ENCODE measurements at regions not wholly inside any gene's neighbourhood (a gene's known extent, or its start where the extent isn't known, plus 50 kb on each side); places are given as distances from the start of the nearest gene placed in this dataset.
"Not testable (repeated sequence)": the region's sequence is repeated elsewhere in the genome, so short reads cannot be mapped to it uniquely, and the experiment has no call there.

DNA sequence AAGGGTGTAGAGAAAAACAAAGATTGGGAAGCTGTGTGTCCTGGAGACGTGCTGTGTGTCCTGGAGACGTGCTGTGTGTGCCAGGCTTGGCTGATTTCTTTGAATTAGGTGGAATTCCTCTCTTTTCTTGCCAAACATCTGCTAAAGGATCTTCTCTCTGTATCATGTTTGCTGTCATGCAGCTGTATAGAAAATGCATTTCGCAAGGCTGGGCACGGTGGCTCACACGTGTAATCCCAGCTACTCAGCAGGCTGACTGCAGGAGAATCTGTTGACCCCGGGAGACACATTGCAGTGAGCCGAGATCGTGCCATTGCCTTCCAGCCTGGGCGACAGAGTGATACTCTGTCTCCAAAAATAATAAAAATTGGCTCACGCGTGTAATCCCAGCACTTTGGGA lies 187.0 kb downstream of the CRLF2 start:
- CTCF ChIA-PET, result no interaction called here
- Mint-ChIP-seq H3K4me1 (peaks cover 26% of the 10 kb centered on the region), H3K27me3 (peaks cover 18% of the 10 kb centered on the region), H3K27ac (no peak overlapping the region), H3K9me3 (peaks cover 4% of the 10 kb centered on the region), H3K4me3 (no peak overlapping the region), H3K36me3 (no peaks in the 10 kb centered on the region)
- no peak for DNase-seq

DNA sequence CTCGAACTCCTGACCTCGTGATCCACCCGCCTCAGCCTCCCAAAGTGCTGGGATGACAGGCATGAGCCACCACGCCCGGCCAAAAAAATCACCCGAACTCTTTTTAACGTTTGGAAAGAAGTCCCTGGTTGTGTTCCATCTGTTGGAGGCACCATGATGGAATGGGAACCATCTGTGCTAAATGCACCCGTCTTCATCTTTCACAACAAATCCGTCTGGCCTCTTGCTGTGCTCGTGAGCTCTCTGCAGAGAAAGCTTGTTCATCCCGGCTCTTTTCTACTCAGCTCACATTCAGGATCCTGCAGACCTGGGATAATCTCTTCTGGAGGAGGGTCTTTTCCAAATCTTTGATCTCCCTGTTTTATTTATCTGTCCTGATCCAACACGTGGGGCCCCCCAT lies 188.8 kb downstream of the CRLF2 start:
- Mint-ChIP-seq H3K36me3 (no peaks in the 10 kb centered on the region), H3K27me3 (peaks cover 18% of the 10 kb centered on the region), H3K27ac (no peak overlapping the region), H3K4me3 (no peak overlapping the region), H3K9me3 (peaks cover 4% of the 10 kb centered on the region), H3K4me1 (peaks cover 26% of the 10 kb centered on the region)
- DNase-seq, result no peak
- CTCF ChIA-PET, result no interaction called here

DNA sequence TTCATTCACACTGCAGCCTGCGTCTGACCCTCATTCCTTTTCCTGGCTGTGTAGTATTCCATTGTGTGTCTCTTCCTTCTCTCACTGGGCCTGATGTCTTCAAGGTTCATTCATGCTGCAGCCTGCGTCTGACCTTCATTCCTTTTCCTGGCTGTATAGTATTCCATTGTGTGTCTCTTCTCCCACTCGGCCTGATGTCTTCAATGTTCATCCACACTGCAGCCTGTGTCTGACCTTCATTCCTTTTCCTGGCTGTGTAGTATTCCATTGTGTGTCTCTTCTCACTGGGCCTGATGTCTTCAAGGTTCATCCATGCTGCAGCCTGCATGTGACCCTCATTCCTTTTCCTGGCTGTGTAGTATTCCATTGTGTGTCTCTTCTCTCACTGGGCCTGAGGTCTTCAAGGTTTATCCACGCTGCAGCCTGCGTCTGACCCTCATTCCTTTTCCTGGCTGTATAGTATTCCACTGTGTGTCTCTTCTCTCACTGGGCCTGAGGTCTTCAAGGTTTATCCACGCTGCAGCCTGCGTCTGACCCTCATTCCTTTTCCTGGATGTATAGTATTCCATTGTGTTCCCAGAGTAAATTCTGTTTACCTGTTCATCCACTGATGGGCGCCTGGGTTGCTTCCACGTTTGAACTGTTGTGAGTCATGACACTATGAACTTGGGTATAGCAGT lies 191.0 kb downstream of the CRLF2 start:
- H3K27me3 Mint-ChIP-seq, H3K36me3 Mint-ChIP-seq, H3K9me3 Mint-ChIP-seq, H3K4me3 Mint-ChIP-seq, DNase-seq, H3K27ac Mint-ChIP-seq, CTCF ChIA-PET: not testable (repeated sequence)
- H3K4me1 Mint-ChIP-seq, result peaks cover 10% of the 10 kb centered on the region

DNA sequence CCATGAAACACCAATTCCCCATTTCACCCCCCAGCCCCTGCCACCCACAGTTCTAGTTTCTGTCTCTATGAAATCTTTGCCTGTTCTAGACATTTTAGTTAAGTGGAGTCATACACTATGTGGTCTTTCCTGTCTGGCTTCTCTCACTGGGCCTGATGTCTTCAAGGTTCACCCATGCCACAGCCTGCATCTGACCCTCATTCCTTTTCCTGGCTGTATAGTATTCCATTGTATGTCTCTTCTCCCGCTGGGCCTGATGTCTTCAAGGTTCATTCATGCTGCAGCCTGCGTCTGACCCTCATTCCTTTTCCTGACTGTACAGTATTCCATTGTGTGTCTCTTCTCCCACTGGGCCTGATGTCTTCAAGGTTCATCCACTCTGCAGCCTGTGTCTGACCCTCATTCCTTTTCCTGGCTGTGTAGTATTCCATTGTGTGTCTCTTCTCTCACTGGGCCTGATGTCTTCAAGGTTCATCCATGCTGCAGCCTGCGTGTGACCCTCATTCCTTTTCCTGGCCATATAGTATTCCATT lies 191.7 kb downstream of the CRLF2 start:
- no peak overlapping the region for H3K27ac Mint-ChIP-seq

DNA sequence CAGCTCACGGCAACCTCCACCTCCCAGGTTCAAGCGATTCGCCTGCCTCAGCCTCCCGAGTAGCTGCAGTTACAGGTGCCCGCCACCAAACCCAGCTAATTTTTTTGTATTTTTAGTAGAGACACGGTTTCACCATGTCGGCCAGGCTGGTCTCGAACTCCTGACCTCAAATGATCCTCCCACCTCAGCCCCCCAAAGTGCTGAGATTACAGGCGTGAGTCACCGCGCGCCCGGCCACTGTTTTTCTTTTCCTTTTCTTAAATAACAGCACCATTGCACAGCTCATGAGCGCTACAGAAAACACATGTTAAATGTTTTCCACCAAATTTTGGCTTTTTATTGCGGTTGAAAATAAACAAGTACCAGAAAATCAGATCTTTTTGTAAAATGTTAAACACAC lies 195.5 kb downstream of the CRLF2 start:
- CTCF ChIA-PET, DNase-seq, H3K27me3 Mint-ChIP-seq, H3K4me1 Mint-ChIP-seq, H3K27ac Mint-ChIP-seq, H3K4me3 Mint-ChIP-seq, H3K36me3 Mint-ChIP-seq, H3K9me3 Mint-ChIP-seq: not testable (repeated sequence)

More for the DNA sequence above, 191.7 kb downstream of the CRLF2 start:
- H3K27me3 Mint-ChIP-seq, result peaks cover 4% of the 10 kb centered on the region
- H3K4me3 Mint-ChIP-seq, result no peak overlapping the region
- H3K36me3 Mint-ChIP-seq, result no peaks in the 10 kb centered on the region
- DNase-seq, result no peak
- CTCF ChIA-PET, result no interaction called here
- H3K4me1 Mint-ChIP-seq, result peaks cover 5% of the 10 kb centered on the region
- peaks cover 4% of the 10 kb centered on the region for H3K9me3 Mint-ChIP-seq

DNA sequence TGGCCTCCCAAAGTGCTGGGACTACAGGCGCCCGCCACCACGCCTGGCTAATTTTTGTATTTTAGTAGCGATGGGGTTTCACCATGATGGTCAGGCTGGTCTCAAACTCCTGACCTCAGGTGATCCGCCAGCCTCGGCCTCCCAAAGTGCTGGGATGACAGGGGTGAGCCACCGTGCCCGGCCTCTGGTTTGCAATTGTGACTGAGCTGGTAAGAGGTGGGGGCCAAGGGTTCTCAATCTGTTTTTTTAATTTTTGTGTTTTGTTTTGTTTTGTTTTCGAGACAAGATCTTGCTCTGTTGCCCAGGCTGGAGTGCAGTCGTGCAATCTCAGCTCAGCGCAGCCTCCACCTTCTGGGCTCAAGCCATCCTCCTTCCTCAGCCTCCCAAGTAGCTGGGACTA lies 196.2 kb downstream of the CRLF2 start:
- CTCF ChIA-PET, H3K27me3 Mint-ChIP-seq, H3K4me1 Mint-ChIP-seq, H3K27ac Mint-ChIP-seq, H3K4me3 Mint-ChIP-seq, H3K9me3 Mint-ChIP-seq, DNase-seq, H3K36me3 Mint-ChIP-seq: not testable (repeated sequence)

DNA sequence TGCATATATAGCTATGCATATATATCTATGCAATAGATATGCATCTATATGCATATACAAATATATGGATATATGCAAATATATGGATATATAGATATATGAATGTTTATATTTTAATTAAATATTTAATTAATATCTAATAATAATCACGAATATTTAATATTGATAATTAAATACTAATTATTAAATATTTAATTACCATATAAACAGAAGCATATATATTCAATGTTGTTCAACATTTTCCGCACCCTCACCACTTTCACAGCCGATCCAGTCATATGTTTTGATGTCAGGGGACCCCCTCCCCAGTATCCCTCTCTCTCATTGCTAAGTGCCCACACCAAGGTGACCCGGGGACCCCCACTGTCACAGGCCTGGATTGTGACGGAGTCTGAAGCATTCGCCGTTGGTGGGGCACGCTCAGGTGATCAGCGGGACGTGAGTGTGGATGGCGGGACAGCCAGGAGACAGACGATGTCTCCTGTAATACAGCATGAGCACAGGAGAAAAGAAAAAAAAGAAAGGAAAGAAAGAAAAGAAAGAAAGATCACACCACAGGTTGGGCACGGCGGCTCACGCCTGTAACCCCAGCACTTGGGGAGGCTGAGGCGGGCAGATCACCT lies 199.7 kb downstream of the CRLF2 start:
- Mint-ChIP-seq H3K27ac (peak overlapping the region; percentile 58), H3K4me1 (no peaks in the 10 kb centered on the region), H3K36me3 (no peaks in the 10 kb centered on the region), H3K9me3 (peaks cover 2% of the 10 kb centered on the region), H3K27me3 (no peaks in the 10 kb centered on the region), H3K4me3 (no peak overlapping the region)
- CTCF ChIA-PET, result no interaction called here
- DNase-seq, result peak; percentile 32

DNA sequence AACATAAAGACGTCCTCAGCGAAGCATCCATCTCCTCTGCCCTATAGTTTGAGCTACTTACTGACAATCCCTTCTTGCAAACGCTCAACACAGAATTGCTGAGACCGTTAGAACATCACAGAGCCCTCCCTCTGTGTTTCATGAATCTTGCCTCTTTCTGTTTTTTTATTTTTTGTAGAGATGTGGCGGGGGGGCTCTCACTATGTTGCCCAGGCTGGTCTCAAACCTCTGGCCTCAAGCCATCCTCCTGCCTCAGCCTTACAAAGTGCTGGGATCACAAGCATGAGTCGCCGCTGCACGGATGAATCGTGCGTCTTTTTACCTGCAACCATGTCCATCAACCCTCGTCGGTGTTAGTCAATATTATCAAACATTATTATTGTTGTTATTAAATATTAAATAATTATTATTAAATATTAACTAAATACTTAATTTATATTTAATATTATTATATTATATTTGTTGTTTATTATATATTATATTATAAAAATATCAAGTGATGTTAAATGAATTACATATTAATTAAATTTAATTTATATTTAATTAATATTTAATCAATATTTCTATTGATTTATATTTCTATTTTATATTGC lies 200.7 kb downstream of the CRLF2 start:
- H3K4me1 Mint-ChIP-seq, result no peaks in the 10 kb centered on the region
- CTCF ChIA-PET, result no interaction called here
- no peaks in the 10 kb centered on the region for H3K36me3 Mint-ChIP-seq
- H3K9me3 Mint-ChIP-seq, result peaks cover 2% of the 10 kb centered on the region
- peak; percentile 27 for DNase-seq
- H3K4me3 Mint-ChIP-seq, result no peak overlapping the region
- H3K27ac Mint-ChIP-seq, result no peak overlapping the region
- H3K27me3 Mint-ChIP-seq, result no peaks in the 10 kb centered on the region

DNA sequence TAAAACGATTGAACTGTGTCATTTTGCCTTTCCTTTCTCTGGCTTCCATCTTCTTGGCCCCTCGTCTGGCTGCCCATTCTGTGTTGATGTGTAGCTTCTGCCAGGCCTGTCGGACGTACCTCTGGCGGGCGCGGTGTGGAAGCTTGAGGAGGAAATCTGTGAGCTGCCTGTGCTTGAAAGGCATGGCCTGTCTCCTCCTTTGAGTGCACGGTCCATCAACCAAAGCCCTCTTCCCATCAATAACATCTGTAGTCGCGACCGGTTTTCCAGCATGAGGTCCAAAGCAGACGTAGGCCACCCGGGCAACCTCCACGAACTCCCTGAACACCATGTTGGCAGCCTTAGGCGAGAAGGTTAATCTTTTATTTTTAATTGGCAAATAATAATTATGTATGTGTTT lies 202.7 kb downstream of the CRLF2 start:
- Mint-ChIP-seq H3K4me3 (no peak overlapping the region), H3K27ac (no peak overlapping the region), H3K36me3 (no peaks in the 10 kb centered on the region), H3K27me3 (no peaks in the 10 kb centered on the region), H3K4me1 (no peaks in the 10 kb centered on the region), H3K9me3 (peaks cover 2% of the 10 kb centered on the region)
- CTCF ChIA-PET, result no interaction called here
- DNase-seq, result no peak

DNA sequence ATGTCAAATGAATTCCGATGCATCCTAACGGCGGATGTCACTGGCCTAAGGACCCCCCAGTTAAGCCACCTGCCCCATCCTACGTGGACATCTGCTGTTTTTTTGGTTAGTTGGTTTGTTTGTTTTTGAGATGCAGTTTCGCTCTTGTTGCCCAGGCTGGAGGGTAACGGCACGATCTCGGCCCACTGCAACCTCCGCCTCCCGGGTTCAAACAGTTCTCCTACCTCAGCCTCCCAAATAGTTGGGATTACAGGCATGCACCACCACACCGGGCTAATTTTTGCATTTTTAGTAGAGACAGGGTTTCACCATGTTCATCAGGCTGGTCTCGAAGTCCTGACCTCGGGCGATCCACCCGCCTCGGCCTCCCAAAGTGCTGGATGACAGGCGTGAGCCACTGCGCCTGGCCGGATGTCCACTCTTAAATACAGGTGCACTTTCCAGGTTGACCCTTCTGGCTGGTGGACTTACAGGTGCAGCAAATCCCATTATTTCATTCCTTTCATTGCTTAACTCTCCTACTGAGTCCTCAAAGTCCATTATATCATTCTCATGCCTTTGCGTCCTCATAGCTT lies 206.2 kb downstream of the CRLF2 start:
- DNase-seq, result no peak
- H3K4me1 Mint-ChIP-seq, result no peaks in the 10 kb centered on the region
- no peaks in the 10 kb centered on the region for H3K9me3 Mint-ChIP-seq
- no peaks in the 10 kb centered on the region for H3K27me3 Mint-ChIP-seq
- H3K27ac Mint-ChIP-seq, result no peak overlapping the region
- no peak overlapping the region for H3K4me3 Mint-ChIP-seq
- CTCF ChIA-PET, result no interaction called here
- no peaks in the 10 kb centered on the region for H3K36me3 Mint-ChIP-seq

DNA sequence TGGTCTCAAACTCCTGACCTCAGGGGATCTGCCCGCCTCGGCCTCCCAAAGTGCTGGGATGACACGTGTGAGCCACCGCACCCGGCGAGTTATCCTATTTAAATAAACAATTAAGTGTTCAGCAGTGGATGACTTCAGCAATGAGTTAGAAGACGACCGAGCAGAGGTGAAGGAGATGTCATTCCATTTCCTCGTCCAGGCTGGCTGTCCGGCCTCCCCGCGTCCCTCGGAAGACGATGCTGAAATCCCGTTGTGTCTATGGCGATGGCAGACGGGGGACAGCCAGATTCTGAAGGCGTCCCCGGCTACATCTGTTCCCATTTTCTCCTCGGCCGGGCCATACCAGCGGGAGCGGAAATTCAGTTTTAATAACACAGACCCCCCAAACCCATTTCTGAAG lies 209.8 kb downstream of the CRLF2 start:
- no peak overlapping the region for H3K4me3 Mint-ChIP-seq
- CTCF ChIA-PET, result no interaction called here
- H3K27me3 Mint-ChIP-seq, result no peaks in the 10 kb centered on the region
- DNase-seq, result no peak
- no peaks in the 10 kb centered on the region for H3K4me1 Mint-ChIP-seq
- H3K36me3 Mint-ChIP-seq, result no peaks in the 10 kb centered on the region
- H3K27ac Mint-ChIP-seq, result no peak overlapping the region
- H3K9me3 Mint-ChIP-seq, result no peaks in the 10 kb centered on the region

DNA sequence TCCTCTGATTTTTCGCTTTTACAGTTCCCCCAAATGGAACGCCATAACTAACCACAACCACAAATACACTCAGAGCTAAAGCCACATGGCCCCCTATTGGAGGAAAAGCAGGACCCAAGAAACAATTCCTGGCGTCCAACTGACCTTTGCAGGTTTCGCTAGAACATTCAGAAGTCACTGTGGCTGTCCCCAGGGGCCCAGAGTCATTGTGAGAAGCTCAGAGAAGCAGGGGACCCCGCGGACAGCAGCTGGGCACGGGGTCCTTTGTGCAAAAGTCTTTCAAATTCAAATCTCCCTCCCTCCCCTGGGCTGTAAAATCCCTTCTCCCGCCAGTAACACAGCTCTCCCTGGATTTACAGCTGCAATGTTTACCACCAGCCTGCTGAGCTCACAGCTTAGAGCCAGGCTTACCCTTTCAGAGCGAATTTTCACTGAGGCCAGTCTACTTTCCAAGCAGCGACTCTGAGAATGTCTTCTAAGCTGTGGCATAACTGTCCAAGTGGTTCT lies 214.8 kb downstream of the CRLF2 start:
- CTCF ChIA-PET, result no interaction called here
- H3K27ac Mint-ChIP-seq, result no peak overlapping the region
- no peak for DNase-seq
- H3K27me3 Mint-ChIP-seq, result no peaks in the 10 kb centered on the region
- H3K4me1 Mint-ChIP-seq, result no peaks in the 10 kb centered on the region
- peaks cover 11% of the 10 kb centered on the region for H3K9me3 Mint-ChIP-seq
- H3K36me3 Mint-ChIP-seq, result no peaks in the 10 kb centered on the region
- no peak overlapping the region for H3K4me3 Mint-ChIP-seq

DNA sequence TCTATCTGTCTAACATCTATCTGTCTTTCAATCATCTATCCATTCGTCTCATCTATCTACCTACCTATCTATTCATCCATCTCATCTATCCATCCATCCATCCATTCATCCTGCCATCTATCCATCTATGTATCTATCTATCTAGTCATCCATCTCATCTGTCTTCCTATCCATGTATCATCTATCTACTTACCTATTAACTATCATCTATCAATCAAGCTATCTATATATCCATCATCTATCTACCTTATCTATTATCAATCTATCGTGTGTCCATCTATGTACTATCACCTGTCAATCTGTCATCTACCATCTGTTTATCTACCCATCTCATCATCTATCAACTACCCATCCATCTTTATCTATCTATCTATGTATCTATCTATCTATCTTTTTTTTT lies 217.7 kb downstream of the CRLF2 start:
- Mint-ChIP-seq H3K27ac (no peak overlapping the region), H3K4me1 (no peaks in the 10 kb centered on the region), H3K36me3 (no peaks in the 10 kb centered on the region), H3K9me3 (peaks cover 25% of the 10 kb centered on the region), H3K27me3 (no peaks in the 10 kb centered on the region), H3K4me3 (no peak overlapping the region)
- CTCF ChIA-PET, result no interaction called here
- no peak for DNase-seq

DNA sequence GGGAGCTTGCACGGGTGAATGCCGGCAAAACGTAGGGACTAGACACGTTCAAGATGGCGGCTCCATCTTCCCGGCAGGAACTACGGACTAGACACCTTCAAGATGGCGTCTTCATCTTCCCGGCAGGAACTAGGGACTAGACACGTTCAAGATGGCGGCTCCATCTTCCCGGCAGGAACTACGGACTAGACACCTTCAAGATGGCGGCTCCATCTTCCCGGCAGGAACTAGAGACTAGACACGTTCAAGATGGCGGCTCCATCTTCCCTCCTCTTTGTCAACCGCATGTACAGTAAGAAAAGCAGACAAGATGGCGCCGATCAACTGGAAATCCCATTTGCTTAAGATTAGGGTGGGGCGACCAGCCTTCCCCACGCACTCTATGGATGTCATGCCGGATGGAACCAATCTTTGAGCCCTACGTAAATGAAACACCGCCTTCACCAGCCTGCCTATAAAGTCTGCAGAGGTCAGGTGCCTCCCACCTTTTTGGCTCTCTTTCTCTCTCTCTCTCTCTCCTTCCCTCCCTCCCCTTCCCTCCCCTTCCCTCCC lies 222.4 kb downstream of the CRLF2 start:
- CTCF ChIA-PET, result no interaction called here
- Mint-ChIP-seq H3K36me3 (no peaks in the 10 kb centered on the region), H3K27me3 (no peaks in the 10 kb centered on the region), H3K9me3 (peaks cover 27% of the 10 kb centered on the region), H3K4me1 (no peaks in the 10 kb centered on the region), H3K27ac (no peak overlapping the region), H3K4me3 (peak overlapping the region; percentile 24)
- DNase-seq, result peak; percentile 60
